ENCODE measurements at regions not wholly inside any gene's neighbourhood (a gene's known extent, or its start where the extent isn't known, plus 50 kb on each side); places are given as distances from the start of the nearest gene placed in this dataset.

- no peaks in the 10 kb centered on the region for H3K36me3 ChIP-seq (ENCODE audit: insufficient read depth, low read length)
- H3K4me3 ChIP-seq (ENCODE audit: low read depth, low read length), result no peak overlapping the region
- H3K4me1 ChIP-seq (ENCODE audit: control insufficient read depth, insufficient read depth, low read length, unreplicated experiment), result no peaks in the 10 kb centered on the region
- no peak overlapping the region for H3K27ac ChIP-seq (ENCODE audit: low read depth, low read length)
- no peaks in the 10 kb centered on the region for H3K27me3 ChIP-seq (ENCODE audit: insufficient read depth, low read length)
- no peak overlapping the region for H2AFZ ChIP-seq (ENCODE audit: low read length, unreplicated experiment)
- no peaks in the 10 kb centered on the region for H3K79me2 ChIP-seq (ENCODE audit: control insufficient read depth, insufficient read depth, low read length, unreplicated experiment)
Measured at GRCh38 chr11:92776676-92777075, 192.8 kb upstream of the MTNR1B start.

GRCh38 chr11:92779746-92780145, 189.7 kb upstream of the MTNR1B start:
- Histone ChIP-seq H3K27ac (ENCODE audit: low read depth, low read length) (no peak overlapping the region), H3K4me3 (ENCODE audit: low read depth, low read length) (no peak overlapping the region), H2AFZ (ENCODE audit: low read length, unreplicated experiment) (no peak overlapping the region), H3K36me3 (ENCODE audit: insufficient read depth, low read length) (no peaks in the 10 kb centered on the region), H3K79me2 (ENCODE audit: control insufficient read depth, insufficient read depth, low read length, unreplicated experiment) (no peaks in the 10 kb centered on the region), H3K4me1 (ENCODE audit: control insufficient read depth, insufficient read depth, low read length, unreplicated experiment) (no peaks in the 10 kb centered on the region), H3K27me3 (ENCODE audit: insufficient read depth, low read length) (no peaks in the 10 kb centered on the region)

GRCh38 chr11:92781151-92781550, 188.3 kb upstream of the MTNR1B start:
- Histone ChIP-seq H3K4me3 (ENCODE audit: low read depth, low read length) (no peak overlapping the region), H3K36me3 (ENCODE audit: insufficient read depth, low read length) (no peaks in the 10 kb centered on the region), H3K4me1 (ENCODE audit: control insufficient read depth, insufficient read depth, low read length, unreplicated experiment) (no peaks in the 10 kb centered on the region), H3K27me3 (ENCODE audit: insufficient read depth, low read length) (no peaks in the 10 kb centered on the region), H3K79me2 (ENCODE audit: control insufficient read depth, insufficient read depth, low read length, unreplicated experiment) (no peaks in the 10 kb centered on the region), H2AFZ (ENCODE audit: low read length, unreplicated experiment) (no peak overlapping the region), H3K27ac (ENCODE audit: low read depth, low read length) (no peak overlapping the region)

- H3K4me3 ChIP-seq (ENCODE audit: low read depth, low read length), result no peak overlapping the region
- no peaks in the 10 kb centered on the region for H3K4me1 ChIP-seq (ENCODE audit: control insufficient read depth, insufficient read depth, low read length, unreplicated experiment)
- no peaks in the 10 kb centered on the region for H3K79me2 ChIP-seq (ENCODE audit: control insufficient read depth, insufficient read depth, low read length, unreplicated experiment)
- no peak overlapping the region for H3K27ac ChIP-seq (ENCODE audit: low read depth, low read length)
- H3K27me3 ChIP-seq (ENCODE audit: insufficient read depth, low read length), result no peaks in the 10 kb centered on the region
- H2AFZ ChIP-seq (ENCODE audit: low read length, unreplicated experiment), result no peak overlapping the region
- H3K36me3 ChIP-seq (ENCODE audit: insufficient read depth, low read length), result no peaks in the 10 kb centered on the region
Measured at GRCh38 chr11:92782806-92783205, 186.6 kb upstream of the MTNR1B start.

GRCh38 chr11:92784331-92784730, 185.1 kb upstream of the MTNR1B start:
- H3K4me3 ChIP-seq (ENCODE audit: low read depth, low read length), result no peak overlapping the region
- no peaks in the 10 kb centered on the region for H3K79me2 ChIP-seq (ENCODE audit: control insufficient read depth, insufficient read depth, low read length, unreplicated experiment)
- no peaks in the 10 kb centered on the region for H3K36me3 ChIP-seq (ENCODE audit: insufficient read depth, low read length)
- no peaks in the 10 kb centered on the region for H3K27me3 ChIP-seq (ENCODE audit: insufficient read depth, low read length)
- no peaks in the 10 kb centered on the region for H3K4me1 ChIP-seq (ENCODE audit: control insufficient read depth, insufficient read depth, low read length, unreplicated experiment)
- H3K27ac ChIP-seq (ENCODE audit: low read depth, low read length), result no peak overlapping the region
- H2AFZ ChIP-seq (ENCODE audit: low read length, unreplicated experiment), result no peak overlapping the region

- H2AFZ ChIP-seq (ENCODE audit: low read length, unreplicated experiment), result no peak overlapping the region
- no peaks in the 10 kb centered on the region for H3K4me1 ChIP-seq (ENCODE audit: control insufficient read depth, insufficient read depth, low read length, unreplicated experiment)
- H3K36me3 ChIP-seq (ENCODE audit: insufficient read depth, low read length), result no peaks in the 10 kb centered on the region
- no peaks in the 10 kb centered on the region for H3K79me2 ChIP-seq (ENCODE audit: control insufficient read depth, insufficient read depth, low read length, unreplicated experiment)
- no peaks in the 10 kb centered on the region for H3K27me3 ChIP-seq (ENCODE audit: insufficient read depth, low read length)
- H3K27ac ChIP-seq (ENCODE audit: low read depth, low read length), result no peak overlapping the region
- no peak overlapping the region for H3K4me3 ChIP-seq (ENCODE audit: low read depth, low read length)
Measured at GRCh38 chr11:92787638-92788037, 181.8 kb upstream of the MTNR1B start.

- H3K79me2 ChIP-seq (ENCODE audit: control insufficient read depth, insufficient read depth, low read length, unreplicated experiment), result no peaks in the 10 kb centered on the region
- H3K27ac ChIP-seq (ENCODE audit: low read depth, low read length), result no peak overlapping the region
- no peaks in the 10 kb centered on the region for H3K27me3 ChIP-seq (ENCODE audit: insufficient read depth, low read length)
- no peak overlapping the region for H2AFZ ChIP-seq (ENCODE audit: low read length, unreplicated experiment)
- H3K4me3 ChIP-seq (ENCODE audit: low read depth, low read length), result no peak overlapping the region
- no peaks in the 10 kb centered on the region for H3K4me1 ChIP-seq (ENCODE audit: control insufficient read depth, insufficient read depth, low read length, unreplicated experiment)
- H3K36me3 ChIP-seq (ENCODE audit: insufficient read depth, low read length), result no peaks in the 10 kb centered on the region
Measured at GRCh38 chr11:92789761-92790160, 179.7 kb upstream of the MTNR1B start.

GRCh38 chr11:92790366-92790765, 179.1 kb upstream of the MTNR1B start:
- Histone ChIP-seq H3K4me3 (ENCODE audit: low read depth, low read length) (no peak overlapping the region), H3K4me1 (ENCODE audit: control insufficient read depth, insufficient read depth, low read length, unreplicated experiment) (no peaks in the 10 kb centered on the region), H3K27ac (ENCODE audit: low read depth, low read length) (no peak overlapping the region), H3K27me3 (ENCODE audit: insufficient read depth, low read length) (no peaks in the 10 kb centered on the region), H3K36me3 (ENCODE audit: insufficient read depth, low read length) (no peaks in the 10 kb centered on the region), H3K79me2 (ENCODE audit: control insufficient read depth, insufficient read depth, low read length, unreplicated experiment) (no peaks in the 10 kb centered on the region), H2AFZ (ENCODE audit: low read length, unreplicated experiment) (no peak overlapping the region)

- no peak overlapping the region for H3K27ac ChIP-seq (ENCODE audit: low read depth, low read length)
- H3K4me1 ChIP-seq (ENCODE audit: control insufficient read depth, insufficient read depth, low read length, unreplicated experiment), result no peaks in the 10 kb centered on the region
- no peak overlapping the region for H3K4me3 ChIP-seq (ENCODE audit: low read depth, low read length)
- H3K79me2 ChIP-seq (ENCODE audit: control insufficient read depth, insufficient read depth, low read length, unreplicated experiment), result no peaks in the 10 kb centered on the region
- H2AFZ ChIP-seq (ENCODE audit: low read length, unreplicated experiment), result no peak overlapping the region
- no peaks in the 10 kb centered on the region for H3K36me3 ChIP-seq (ENCODE audit: insufficient read depth, low read length)
- H3K27me3 ChIP-seq (ENCODE audit: insufficient read depth, low read length), result no peaks in the 10 kb centered on the region
Measured at GRCh38 chr11:92790926-92791616, 178.4 kb upstream of the MTNR1B start.

- Histone ChIP-seq H3K27me3 (ENCODE audit: insufficient read depth, low read length) (no peaks in the 10 kb centered on the region), H3K79me2 (ENCODE audit: control insufficient read depth, insufficient read depth, low read length, unreplicated experiment) (no peaks in the 10 kb centered on the region), H3K4me1 (ENCODE audit: control insufficient read depth, insufficient read depth, low read length, unreplicated experiment) (no peaks in the 10 kb centered on the region), H3K4me3 (ENCODE audit: low read depth, low read length) (no peak overlapping the region), H3K36me3 (ENCODE audit: insufficient read depth, low read length) (no peaks in the 10 kb centered on the region), H3K27ac (ENCODE audit: low read depth, low read length) (no peak overlapping the region), H2AFZ (ENCODE audit: low read length, unreplicated experiment) (no peak overlapping the region)
Measured at GRCh38 chr11:92791886-92792285, 177.6 kb upstream of the MTNR1B start.

- H3K4me3 ChIP-seq (ENCODE audit: low read depth, low read length), result no peak overlapping the region
Measured at GRCh38 chr11:92793189-92793588, 176.3 kb upstream of the MTNR1B start.

More at GRCh38 chr11:92793189-92793588, 176.3 kb upstream of the MTNR1B start:
- H3K27ac ChIP-seq (ENCODE audit: low read depth, low read length), result no peak overlapping the region
- H2AFZ ChIP-seq (ENCODE audit: low read length, unreplicated experiment), result no peak overlapping the region
- no peaks in the 10 kb centered on the region for H3K4me1 ChIP-seq (ENCODE audit: control insufficient read depth, insufficient read depth, low read length, unreplicated experiment)
- no peaks in the 10 kb centered on the region for H3K36me3 ChIP-seq (ENCODE audit: insufficient read depth, low read length)
- H3K27me3 ChIP-seq (ENCODE audit: insufficient read depth, low read length), result no peaks in the 10 kb centered on the region
- no peaks in the 10 kb centered on the region for H3K79me2 ChIP-seq (ENCODE audit: control insufficient read depth, insufficient read depth, low read length, unreplicated experiment)

Measured in ACC112 (cell line).